Cardiac fibroblast (primary cell): ENCODE measurements at regions not wholly inside any gene's neighbourhood (a gene's known extent, or its start where the extent isn't known, plus 50 kb on each side); places are given as distances from the start of the nearest gene placed in this dataset.

Source experiments
- DNase-seq, 2 donors: peaks; one replicate each; pipeline versions ENCODE4 v3.0.0 to v3.0.0-alpha.2; 2010; ENCODE audit warnings: low read depth in 2 of 2
- H3K4me3 ChIP-seq, 2 donors: replicated peaks in 1 of 2; 1 replicate in 1 of 2; 2 replicates in 1 of 2; pipeline ENCODE4 v1.5.1; 2011; ENCODE audit warnings: low read depth in 2 of 2, low read length in 2 of 2, mild to moderate bottlenecking in 2 of 2, moderate library complexity in 1 of 2
- CTCF ChIP-seq: IDR thresholded peaks from one replicate; pipeline ENCODE4 v1.5.1; 2011; ENCODE audit warnings: low read depth, mild to moderate bottlenecking, low read length, inconsistent platforms

DNA sequence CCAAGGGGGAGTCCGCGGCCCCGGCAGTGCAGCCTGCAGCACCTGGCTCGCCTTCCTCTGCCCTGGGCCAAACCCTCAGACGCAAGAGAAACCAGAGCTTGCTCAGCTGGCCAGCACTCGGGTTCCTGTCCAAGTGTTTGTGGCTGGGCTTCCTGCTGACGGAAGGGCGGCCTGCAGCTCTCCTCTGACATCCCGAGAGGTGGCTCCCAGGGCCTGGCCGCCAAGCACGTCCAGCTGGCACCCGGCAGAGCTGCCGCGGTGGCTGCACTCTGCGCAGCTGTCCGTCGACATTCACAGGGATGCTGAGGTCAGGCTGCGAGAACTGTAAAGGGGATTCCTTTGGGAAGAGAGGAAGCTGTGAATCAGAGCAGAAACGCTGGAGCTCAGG, 85.6 kb downstream of the CPN2 start:
- no peak for TF ChIP-seq CTCF
- peak; percentile 96 to 99 for DNase-seq
- peak overlapping the region in 1 of 2 donors; percentile 18 for H3K4me3 ChIP-seq

- no peak for TF ChIP-seq CTCF
- H3K4me3 ChIP-seq = no peak overlapping the region
- peak in 1 of 2 donors; percentile 19 for DNase-seq
Measured at GRCh38 chr3:194265996-194266964, 84.8 kb downstream of the CPN2 start.

DNA sequence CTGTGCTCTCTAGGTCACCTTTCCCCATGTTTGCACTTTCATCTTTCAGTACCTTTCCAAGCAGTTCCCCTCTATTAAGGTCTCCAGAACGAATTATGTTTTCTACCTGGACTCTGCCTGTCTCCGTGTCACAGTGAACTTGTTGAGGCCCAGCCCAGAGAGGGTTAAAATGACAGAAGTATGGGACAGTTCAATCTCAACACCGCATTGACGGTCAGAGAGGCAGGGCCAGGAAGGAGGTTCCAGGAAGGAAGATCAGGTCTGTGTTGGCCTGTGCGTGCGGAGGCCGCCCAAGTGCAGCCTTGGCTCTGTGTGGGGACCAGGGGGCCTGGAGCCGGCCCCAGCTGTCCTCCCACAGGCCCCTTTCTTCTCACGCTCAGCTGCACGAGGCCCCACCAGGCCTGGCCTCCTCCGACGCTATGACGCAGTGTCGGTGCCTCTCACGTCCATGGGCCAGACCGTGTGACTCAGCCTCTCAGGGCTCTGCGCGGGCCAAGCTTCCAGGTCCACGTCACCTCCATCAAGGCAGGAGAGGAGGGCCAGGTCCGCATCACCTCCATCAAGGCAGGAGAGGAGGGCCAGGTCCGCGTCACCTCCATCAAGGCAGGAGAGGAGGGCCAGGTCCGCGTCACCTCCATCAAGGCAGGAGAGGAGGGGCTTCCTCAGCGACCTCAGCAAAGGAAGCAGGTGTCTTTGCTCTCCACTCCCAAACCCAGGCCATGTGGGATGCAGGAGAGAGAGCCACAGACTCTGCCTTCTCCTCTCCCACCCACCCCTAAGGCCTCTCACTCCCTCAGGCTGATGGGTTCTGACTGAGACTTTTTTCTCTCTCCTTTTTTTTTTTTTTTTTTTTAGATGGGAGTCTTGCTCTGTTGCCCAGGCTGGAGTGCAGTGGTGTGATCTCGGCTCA, 83.1 kb downstream of the CPN2 start:
- no peak for TF ChIP-seq CTCF
- H3K4me3 ChIP-seq = no peak overlapping the region
- peak; percentile 95 to 98 for DNase-seq

GRCh38 chr3:194268654-194269512, 82.2 kb downstream of the CPN2 start:
- peak in 1 of 2 donors; percentile 18 for DNase-seq
- H3K4me3 ChIP-seq = no peak overlapping the region
- TF ChIP-seq CTCF = no peak

GRCh38 chr3:194269610-194270145, 81.5 kb downstream of the CPN2 start:
- DNase-seq = peak; percentile 86 to 98
- H3K4me3 ChIP-seq = no peak overlapping the region
- peak; percentile 66 for TF ChIP-seq CTCF
